BLaER1 treated with 17β-estradiol and CSF1 and Interleukin-3, amounts not matched to agents 10 nM and 100 nM (cell line): ENCODE measurements at regions not wholly inside any gene's neighbourhood (a gene's known extent, or its start where the extent isn't known, plus 50 kb on each side); places are given as distances from the start of the nearest gene placed in this dataset.
A peak's percentile ranks its signal among the peaks of the same experiment; 100 is the strongest.
"Not testable (repeated sequence)": the region's sequence is repeated elsewhere in the genome, so short reads cannot be mapped to it uniquely, and the experiment has no call there.

Experiments
- H3K27ac ChIP-seq, 11 experiments: shearing (Covaris generic); formaldehyde crosslinking; 2 replicates each; pipeline ENCODE4 v1.8.1; 2022
- H3K27me3 ChIP-seq, 11 experiments: shearing (Covaris generic); formaldehyde crosslinking; 2 replicates each; pipeline ENCODE4 v1.8.1; 2022
- H3K36me3 ChIP-seq, 11 experiments: shearing (Covaris generic); formaldehyde crosslinking; 2 replicates each; pipeline ENCODE4 v1.8.1; 2022
- H3K4me1 ChIP-seq, 10 experiments: shearing (Covaris generic); formaldehyde crosslinking; 2 replicates each; pipeline ENCODE4 v1.8.1; 2022
- H3K4me2 ChIP-seq, 11 experiments: shearing (Covaris generic); formaldehyde crosslinking; 2 replicates each; pipeline ENCODE4 v1.8.1; 2022
- H3K4me3 ChIP-seq, 10 experiments: shearing (Covaris generic); formaldehyde crosslinking; 2 replicates each; pipeline ENCODE4 v1.8.1; 2022
- H3K9ac ChIP-seq, 11 experiments: shearing (Covaris generic); formaldehyde crosslinking; 2 replicates each; pipeline ENCODE4 v1.8.1; 2022
- H3K9me3 ChIP-seq, 11 experiments: shearing (Covaris generic); formaldehyde crosslinking; replicated peaks in 1 of 11; 2 replicates each; pipeline ENCODE4 v1.8.1; 2022
- H4K20me1 ChIP-seq, 11 experiments: shearing (Covaris generic); formaldehyde crosslinking; 2 replicates each; pipeline ENCODE4 v1.8.1; 2022
- Cebpa-rat ChIP-seq, 11 experiments: shearing (Covaris generic); IDR thresholded peaks; 2 replicates each; pipeline ENCODE4 v1.8.1; 2022

DNA sequence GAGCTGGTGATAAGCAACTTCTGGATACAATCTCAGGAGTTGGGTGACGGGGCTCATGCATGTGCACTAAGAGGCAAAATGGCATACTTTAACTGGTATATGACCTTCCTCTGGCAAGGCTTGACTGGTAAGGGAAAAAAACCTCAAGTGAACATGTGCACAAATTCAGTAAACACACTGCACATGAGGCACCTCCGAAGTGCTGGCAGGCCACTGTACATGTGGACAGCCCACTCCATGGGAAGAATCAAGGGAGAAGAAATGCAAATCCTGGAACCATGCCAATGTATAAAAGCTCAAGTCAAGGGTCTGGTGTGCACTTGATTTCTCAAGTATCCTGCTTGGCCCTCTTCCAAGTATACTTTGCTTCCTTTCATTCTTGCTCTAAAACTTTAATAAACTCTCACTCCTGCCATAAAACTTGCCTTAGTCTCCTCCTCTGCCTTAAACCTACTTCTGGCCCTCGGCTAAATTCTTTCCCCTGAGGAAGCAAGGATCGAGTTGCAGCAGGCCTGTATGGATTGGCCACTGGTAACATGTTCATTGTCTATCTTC is 167.2 kb downstream of the RAMP3 start:
- H3K9ac ChIP-seq, result no peak overlapping the region
- H3K9me3 ChIP-seq, result peaks cover 9 to 47% (median 38%) of the 10 kb centered on the region in 11 experiments
- H3K27me3 ChIP-seq, result no peaks in the 10 kb centered on the region
- no peak for TF ChIP-seq Cebpa-rat (IDR thresholded peaks at IDR 0.05)
- peaks cover 27 to 72% (median 60%) of the 10 kb centered on the region in 10 experiments for H3K4me1 ChIP-seq
- no peaks in the 10 kb centered on the region for H4K20me1 ChIP-seq
- H3K27ac ChIP-seq, result peak overlapping the region in 1 of 11 experiments; percentile 45; a peak in 1 of 22 replicates
- 0 out of 22 replicates have a peak, but pooled peaks cover 0 to 4% (median 0%) of the 10 kb centered on the region in 11 experiments for H3K36me3 ChIP-seq
- peak overlapping the region in 5 of 11 experiments; percentile 33 to 63 (median 36); a peak in 5 of 22 replicates for H3K4me2 ChIP-seq
- no peak overlapping the region for H3K4me3 ChIP-seq

DNA sequence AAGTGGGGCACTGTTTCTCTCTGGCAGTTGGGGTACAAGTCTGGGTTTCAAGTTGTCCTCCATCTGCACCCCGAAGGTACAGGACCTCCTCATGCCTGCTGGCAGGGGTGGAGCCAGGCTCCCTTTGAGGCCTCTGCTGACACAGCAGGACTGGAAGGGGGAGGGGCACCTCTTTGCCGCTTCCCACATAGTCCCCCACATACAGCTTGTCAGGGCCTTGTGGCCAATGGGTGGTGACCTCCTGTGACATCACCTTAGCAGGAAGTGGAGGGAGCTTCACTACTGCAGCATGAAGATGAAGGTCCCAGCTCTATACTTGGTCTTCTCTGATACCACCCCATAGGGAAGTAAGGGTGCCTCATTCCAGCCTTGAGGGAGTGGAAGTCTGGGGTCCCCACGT is 167.8 kb downstream of the RAMP3 start:
- H3K4me2 ChIP-seq, result peak overlapping the region in 8 of 11 experiments; percentile 10 to 63 (median 36); a peak in 13 of 22 replicates
- TF ChIP-seq Cebpa-rat (IDR thresholded peaks at IDR 0.05), result no peak
- 0 out of 22 replicates have a peak, but pooled peaks cover 0 to 4% (median 0%) of the 10 kb centered on the region in 11 experiments for H3K36me3 ChIP-seq
- no peaks in the 10 kb centered on the region for H4K20me1 ChIP-seq
- no peaks in the 10 kb centered on the region for H3K27me3 ChIP-seq
- peaks cover 27 to 76% (median 64%) of the 10 kb centered on the region in 10 experiments for H3K4me1 ChIP-seq
- H3K27ac ChIP-seq, result peak overlapping the region in 3 of 11 experiments; percentile 13 to 45 (median 39); a peak in 6 of 22 replicates
- H3K4me3 ChIP-seq, result peak overlapping the region in 1 of 10 experiments; percentile 30; a peak in 2 of 20 replicates
- H3K9ac ChIP-seq, result no peak overlapping the region
- H3K9me3 ChIP-seq, result peaks cover 9 to 45% (median 36%) of the 10 kb centered on the region in 11 experiments

GRCh38 chr7:45328403-45328981 is 170.9 kb downstream of the RAMP3 start:
- peak overlapping the region in 6 of 11 experiments; percentile 19 to 67 (median 52); a peak in 9 of 22 replicates for H3K9ac ChIP-seq
- H3K4me1 ChIP-seq, result peaks cover 21 to 79% (median 70%) of the 10 kb centered on the region in 10 experiments
- peak overlapping the region; percentile 58 to 86 (median 72) for H3K4me2 ChIP-seq
- H3K4me3 ChIP-seq, result peak overlapping the region in 1 of 10 experiments; percentile 21; a peak in 1 of 20 replicates
- H3K27me3 ChIP-seq, result no peaks in the 10 kb centered on the region
- peak overlapping the region in 8 of 11 experiments; percentile 33 to 86 (median 76); a peak in 15 of 22 replicates for H3K27ac ChIP-seq
- H4K20me1 ChIP-seq, result no peaks in the 10 kb centered on the region
- 0 out of 22 replicates have a peak, but pooled peaks cover 0 to 4% (median 0%) of the 10 kb centered on the region in 11 experiments for H3K36me3 ChIP-seq
- H3K9me3 ChIP-seq, result peaks cover 24 to 55% (median 45%) of the 10 kb centered on the region in 11 experiments
- peak in 2 of 11 experiments; percentile 39 to 56; a peak in 2 of 22 replicates for TF ChIP-seq Cebpa-rat (IDR thresholded peaks at IDR 0.05)

GRCh38 chr7:45331563-45331962 is 174.0 kb downstream of the RAMP3 start:
- no peak overlapping the region for H3K4me2 ChIP-seq
- H3K4me1 ChIP-seq, result peaks cover 20 to 52% (median 48%) of the 10 kb centered on the region in 10 experiments
- H3K36me3 ChIP-seq, result no peaks in the 10 kb centered on the region
- no peak for TF ChIP-seq Cebpa-rat (IDR thresholded peaks at IDR 0.05)
- no peak overlapping the region for H3K27ac ChIP-seq
- H3K4me3 ChIP-seq, result no peak overlapping the region
- H3K9ac ChIP-seq, result no peak overlapping the region
- no peaks in the 10 kb centered on the region for H3K27me3 ChIP-seq
- H3K9me3 ChIP-seq, result peaks cover 35 to 59% (median 48%) of the 10 kb centered on the region in 11 experiments
- H4K20me1 ChIP-seq, result no peaks in the 10 kb centered on the region

DNA sequence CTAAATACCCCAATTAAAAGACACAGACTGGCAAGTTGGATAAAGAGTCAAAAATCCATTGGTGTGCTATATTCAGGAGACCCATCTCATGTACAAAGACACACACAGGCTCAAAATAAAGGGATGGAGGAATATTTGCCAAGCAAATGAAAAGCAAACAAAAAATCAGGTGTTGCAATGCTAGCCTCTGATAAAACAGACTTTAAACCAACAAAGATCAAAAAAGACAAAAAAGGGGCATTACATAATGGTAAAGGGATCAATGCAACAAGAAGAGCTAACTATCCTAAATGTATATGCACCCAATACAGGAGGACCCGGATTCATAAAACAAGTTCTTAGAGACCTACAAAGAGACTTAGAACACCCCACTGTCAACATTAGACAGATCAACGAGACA is 177.4 kb downstream of the RAMP3 start:
- H3K4me3 ChIP-seq, H3K36me3 ChIP-seq, H3K27ac ChIP-seq, H3K9ac ChIP-seq, H3K27me3 ChIP-seq, H4K20me1 ChIP-seq, H3K4me2 ChIP-seq: not testable (repeated sequence)
- Histone ChIP-seq H3K4me1 (peaks cover 0 to 17% (median 14%) of the 10 kb centered on the region in 10 experiments; a peak in 16 of 20 replicates), H3K9me3 (peaks cover 33 to 61% (median 48%) of the 10 kb centered on the region in 11 experiments)

GRCh38 chr7:45342236-45342635 is 184.6 kb downstream of the RAMP3 start:
- Histone ChIP-seq H3K27me3 (no peaks in the 10 kb centered on the region), H3K9ac (no peak overlapping the region), H3K4me2 (peak overlapping the region in 2 of 11 experiments; percentile 15 to 27; a peak in 4 of 22 replicates), H3K4me3 (no peak overlapping the region), H3K4me1 (peaks cover 0 to 6% (median 0%) of the 10 kb centered on the region in 10 experiments; a peak in 1 of 20 replicates), H4K20me1 (no peaks in the 10 kb centered on the region), H3K36me3 (no peaks in the 10 kb centered on the region), H3K9me3 (peaks cover 0 to 6% (median 0%) of the 10 kb centered on the region in 11 experiments; a peak in 1 of 22 replicates), H3K27ac (no peak overlapping the region)
- no peak for TF ChIP-seq Cebpa-rat (IDR thresholded peaks at IDR 0.05)

- Histone ChIP-seq H3K4me1 (peaks cover 0 to 6% (median 0%) of the 10 kb centered on the region in 10 experiments; a peak in 1 of 20 replicates), H4K20me1 (no peaks in the 10 kb centered on the region), H3K9ac (no peak overlapping the region), H3K36me3 (no peaks in the 10 kb centered on the region), H3K9me3 (no peaks in the 10 kb centered on the region), H3K4me2 (no peak overlapping the region), H3K27ac (no peak overlapping the region), H3K4me3 (no peak overlapping the region), H3K27me3 (no peaks in the 10 kb centered on the region)
- no peak for TF ChIP-seq Cebpa-rat (IDR thresholded peaks at IDR 0.05)
These were observed 186.2 kb downstream of the RAMP3 start for GRCh38 chr7:45343746-45344145.

GRCh38 chr7:45347804-45348203 is 190.2 kb downstream of the RAMP3 start:
- Histone ChIP-seq H4K20me1 (no peaks in the 10 kb centered on the region), H3K36me3 (no peaks in the 10 kb centered on the region), H3K27ac (no peak overlapping the region), H3K4me3 (no peak overlapping the region), H3K4me1 (no peaks in the 10 kb centered on the region), H3K9ac (no peak overlapping the region), H3K4me2 (no peak overlapping the region), H3K27me3 (no peaks in the 10 kb centered on the region), H3K9me3 (no peaks in the 10 kb centered on the region; a peak in 1 of 22 replicates)
- TF ChIP-seq Cebpa-rat (IDR thresholded peaks at IDR 0.05), result no peak

- H4K20me1 ChIP-seq, result no peaks in the 10 kb centered on the region
- no peak overlapping the region for H3K4me3 ChIP-seq
- TF ChIP-seq Cebpa-rat (IDR thresholded peaks at IDR 0.05), result no peak
- H3K36me3 ChIP-seq, result no peaks in the 10 kb centered on the region
- H3K9me3 ChIP-seq, result no peaks in the 10 kb centered on the region; a peak in 1 of 22 replicates
- H3K4me2 ChIP-seq, result no peak overlapping the region
- H3K9ac ChIP-seq, result no peak overlapping the region
- H3K27ac ChIP-seq, result no peak overlapping the region
- H3K4me1 ChIP-seq, result no peaks in the 10 kb centered on the region
- H3K27me3 ChIP-seq, result no peaks in the 10 kb centered on the region
These were observed 191.5 kb downstream of the RAMP3 start for GRCh38 chr7:45349090-45349489.
